NCI-H1417 treated with DMSO at 0.1 percent for 48 hours (cell line): ENCODE measurements at regions not wholly inside any gene's neighbourhood (a gene's known extent, or its start where the extent isn't known, plus 50 kb on each side); places are given as distances from the start of the nearest gene placed in this dataset.

Source experiments
- DNase-seq: peaks from one replicate; lab custom pipeline; 2025; lab: John Stamatoyannopoulos, UW

GRCh38 chr4:23333946-23334878, 555.6 kb downstream of the PPARGC1A start:
- no peak for DNase-seq

DNA sequence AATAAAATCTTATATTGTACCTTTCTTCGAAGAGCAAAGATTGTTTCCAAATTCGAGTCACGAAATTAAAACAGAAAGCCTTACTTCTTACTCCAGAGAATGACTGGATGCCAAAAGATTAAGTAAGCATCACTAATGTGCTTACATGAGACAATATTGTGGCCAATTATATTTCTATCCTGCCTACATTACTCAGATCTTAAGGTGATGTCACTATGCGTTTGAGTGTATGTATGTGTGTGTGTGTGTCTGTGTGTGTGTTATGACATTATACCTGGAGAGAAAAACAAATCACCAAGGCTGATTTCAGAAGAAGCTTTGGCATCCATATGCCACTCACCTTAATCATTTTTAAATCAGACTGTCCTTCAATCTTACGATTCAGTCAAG, 556.3 kb downstream of the PPARGC1A start:
- no peak for DNase-seq

DNA sequence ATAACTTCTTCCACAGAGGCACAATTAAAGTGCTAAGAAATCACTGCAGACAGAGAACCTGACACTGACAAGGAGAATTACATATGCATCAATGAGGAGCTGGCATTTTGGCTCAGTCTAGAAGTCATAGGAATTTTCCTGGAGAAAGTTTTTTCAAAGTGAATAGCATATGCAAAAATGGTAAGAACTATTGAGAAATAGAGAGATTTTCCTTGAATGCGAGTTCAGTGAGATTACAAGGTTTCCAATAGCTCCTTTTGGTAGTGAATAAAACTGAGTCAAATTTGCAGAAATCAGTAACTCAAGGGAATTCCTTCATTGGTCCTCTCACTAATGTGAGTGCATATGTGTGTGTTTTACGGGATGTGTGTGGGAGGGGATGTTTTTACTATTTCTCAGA, 557.5 kb downstream of the PPARGC1A start:
- no peak for DNase-seq

DNA sequence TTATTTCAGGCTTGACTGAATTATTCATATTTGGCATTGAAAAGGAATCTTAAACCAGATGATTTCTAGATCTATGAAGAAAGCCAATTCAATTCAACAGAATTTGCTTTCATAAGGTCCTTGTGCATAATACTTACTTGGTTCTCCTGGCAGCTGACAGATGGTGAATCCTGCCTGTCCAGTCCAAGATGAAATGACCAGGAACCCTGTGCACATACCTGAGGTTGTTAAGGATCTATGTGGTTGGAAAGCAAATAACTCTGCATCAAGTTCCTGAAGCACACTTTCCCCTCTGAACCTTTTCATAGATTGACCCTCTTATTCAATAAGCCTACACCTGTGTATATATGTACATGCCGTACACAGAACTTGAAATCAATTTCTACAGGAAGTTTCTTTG, 562.7 kb downstream of the PPARGC1A start:
- DNase-seq = no peak

GRCh38 chr4:23324021-23324690, 565.7 kb downstream of the PPARGC1A start:
- DNase-seq = no peak

DNA sequence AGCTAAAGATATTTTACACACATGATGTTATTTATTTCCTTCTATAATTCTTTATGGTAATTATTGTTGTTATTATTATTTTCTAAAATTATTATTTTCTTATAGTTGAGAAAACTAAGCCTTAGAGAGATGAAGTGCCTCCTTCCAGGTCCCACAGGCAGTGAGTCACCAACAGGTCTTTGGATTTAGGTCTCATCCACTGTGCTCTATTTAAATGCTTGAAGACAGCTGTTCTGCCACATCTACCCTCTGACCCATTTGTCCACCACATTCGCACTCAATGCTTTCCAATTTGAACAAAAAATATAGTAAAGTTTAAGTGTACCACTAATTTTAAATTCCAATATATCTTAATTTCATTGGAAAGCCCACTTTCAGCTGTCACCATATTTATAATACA, 566.4 kb downstream of the PPARGC1A start:
- no peak for DNase-seq

DNA sequence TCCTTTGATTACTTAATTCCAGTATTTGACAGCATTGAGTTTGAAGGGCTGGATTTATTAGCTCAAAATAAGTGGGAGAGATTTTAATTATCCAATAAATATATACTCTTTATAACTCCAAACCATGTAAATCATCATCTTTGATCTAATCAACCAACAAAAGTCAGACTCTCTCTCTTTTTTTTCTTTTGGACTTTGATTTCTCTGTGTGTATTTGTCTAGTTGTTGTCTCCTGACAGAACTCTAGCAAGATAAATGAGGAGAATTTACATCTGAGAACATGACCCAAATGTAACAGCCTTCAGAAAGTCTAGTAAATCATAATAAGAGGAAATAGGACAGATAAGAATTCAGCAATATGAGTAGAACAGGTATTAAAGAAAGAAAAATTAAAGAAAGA, 567.1 kb downstream of the PPARGC1A start:
- DNase-seq = no peak

GRCh38 chr4:23320931-23321587, 568.8 kb downstream of the PPARGC1A start:
- DNase-seq = no peak

DNA sequence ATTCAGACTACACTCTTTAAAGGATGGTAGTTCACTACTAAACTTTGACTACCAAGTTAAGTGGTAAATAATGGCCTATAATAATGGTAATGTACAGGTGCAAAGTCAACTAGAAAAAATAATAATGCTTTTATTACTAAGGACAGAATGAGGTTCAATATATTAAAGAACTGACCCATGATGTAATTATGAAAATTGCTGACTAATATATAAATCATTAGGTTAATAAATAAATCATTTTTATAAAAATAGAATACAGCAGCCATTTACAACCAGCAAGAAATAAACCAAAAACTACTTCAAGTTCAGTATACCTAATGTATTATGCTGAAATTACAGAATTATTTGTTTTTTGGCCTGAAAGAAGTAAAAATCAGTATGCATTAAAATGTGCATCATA, 577.2 kb downstream of the PPARGC1A start:
- no peak for DNase-seq

- no peak for DNase-seq
Measured at GRCh38 chr4:23311983-23312382, 577.9 kb downstream of the PPARGC1A start.

DNA sequence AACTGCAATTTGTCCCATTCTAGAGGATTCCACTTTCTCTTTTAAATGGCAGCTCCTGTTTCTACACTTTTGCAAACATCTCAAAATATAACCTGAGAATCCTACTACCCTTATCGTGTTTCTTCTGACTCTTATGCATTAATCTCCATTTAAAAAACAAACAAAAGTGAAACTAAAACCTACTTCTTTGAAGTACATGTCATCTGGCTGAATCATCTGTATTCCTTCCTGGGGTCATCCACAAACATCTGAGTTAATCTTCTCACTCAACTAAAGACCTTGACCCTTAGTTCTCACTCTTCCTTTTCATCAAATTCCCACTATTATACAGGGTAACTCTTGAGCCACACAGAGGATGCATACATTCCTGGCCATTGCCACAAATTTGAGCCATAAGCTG, 584.8 kb downstream of the PPARGC1A start:
- no peak for DNase-seq

DNA sequence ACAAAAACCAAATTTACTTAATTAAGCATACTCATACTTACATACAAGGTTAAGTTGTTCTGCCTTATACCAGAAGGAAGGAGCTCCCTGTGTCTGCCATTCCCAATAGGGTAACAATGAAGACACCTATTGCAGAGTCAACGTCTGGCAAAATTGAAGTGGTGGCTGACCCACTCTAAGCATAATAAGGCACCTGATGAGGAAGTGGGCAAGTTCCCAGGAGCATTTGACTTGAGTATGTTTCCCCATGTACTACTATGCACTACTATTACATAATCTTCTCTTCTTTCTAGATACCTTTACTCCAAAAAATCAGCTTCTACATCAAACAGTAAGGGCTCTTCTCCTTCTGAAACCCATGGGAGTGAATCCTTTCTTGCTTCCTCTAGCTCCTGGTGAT, 591.5 kb downstream of the PPARGC1A start:
- no peak for DNase-seq

GRCh38 chr4:23297327-23297726, 592.5 kb downstream of the PPARGC1A start:
- no peak for DNase-seq

GRCh38 chr4:23291139-23291538, 598.4 kb downstream of the GBA3 start:
- DNase-seq = no peak

GRCh38 chr4:23290656-23291055, 597.9 kb downstream of the GBA3 start:
- DNase-seq = no peak

GRCh38 chr4:23279377-23279986, 586.7 kb downstream of the GBA3 start:
- DNase-seq = no peak

DNA sequence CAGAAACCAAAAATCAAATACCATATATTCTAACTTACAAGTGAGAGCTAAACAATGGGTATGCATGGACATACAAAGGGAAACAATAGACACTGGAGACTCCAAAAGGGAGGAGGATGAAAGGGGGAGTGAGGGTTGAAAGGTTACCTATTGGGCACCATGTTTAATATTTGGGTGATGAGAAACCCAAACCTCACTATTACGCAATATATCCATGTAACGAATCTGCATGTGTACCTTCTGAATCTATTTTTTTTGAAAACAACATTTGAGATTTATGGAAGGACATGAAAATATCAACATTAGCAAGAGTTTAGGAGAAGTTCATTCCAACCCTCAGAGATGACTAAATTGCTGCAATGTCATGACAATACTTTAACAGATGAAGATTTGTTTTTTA, 586.1 kb downstream of the GBA3 start:
- no peak for DNase-seq

DNA sequence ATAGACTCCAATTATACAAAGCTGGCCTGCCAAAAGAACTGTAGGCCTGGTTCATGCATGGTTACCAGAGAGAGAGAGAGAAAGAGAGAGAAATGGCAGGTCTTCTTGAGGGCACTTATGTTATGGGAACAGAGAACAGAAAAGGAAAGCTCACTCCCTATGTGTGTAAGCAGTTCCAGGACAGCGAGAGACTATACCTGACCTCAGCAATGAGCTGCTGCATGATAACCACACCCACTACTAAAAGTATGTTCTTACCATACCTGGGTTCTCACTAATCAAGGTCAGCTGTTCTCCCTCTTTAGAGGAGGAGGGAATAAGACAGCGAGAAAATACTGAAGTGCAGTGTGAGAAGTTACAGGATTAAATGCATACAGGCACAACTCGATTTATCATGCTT, 583.3 kb downstream of the GBA3 start:
- no peak for DNase-seq

DNA sequence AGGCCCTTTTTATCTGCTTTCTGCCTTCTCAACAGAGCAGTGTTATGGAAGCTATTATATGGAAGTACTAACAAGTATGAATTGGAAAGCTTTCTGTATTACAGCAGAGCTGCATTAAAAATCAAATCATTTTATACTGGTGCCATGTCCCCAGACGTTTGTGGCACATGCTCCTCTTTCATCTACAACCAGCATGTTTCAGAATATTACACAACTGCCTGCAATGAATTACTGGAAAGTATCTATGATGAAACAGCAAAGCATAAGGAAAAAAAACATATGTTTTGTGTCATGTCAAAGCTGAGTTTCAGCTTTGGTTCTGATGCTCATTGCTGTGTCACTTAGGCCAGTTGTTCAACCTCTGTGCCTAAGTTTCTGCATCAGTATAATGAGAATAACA, 576.8 kb downstream of the GBA3 start:
- no peak for DNase-seq

DNA sequence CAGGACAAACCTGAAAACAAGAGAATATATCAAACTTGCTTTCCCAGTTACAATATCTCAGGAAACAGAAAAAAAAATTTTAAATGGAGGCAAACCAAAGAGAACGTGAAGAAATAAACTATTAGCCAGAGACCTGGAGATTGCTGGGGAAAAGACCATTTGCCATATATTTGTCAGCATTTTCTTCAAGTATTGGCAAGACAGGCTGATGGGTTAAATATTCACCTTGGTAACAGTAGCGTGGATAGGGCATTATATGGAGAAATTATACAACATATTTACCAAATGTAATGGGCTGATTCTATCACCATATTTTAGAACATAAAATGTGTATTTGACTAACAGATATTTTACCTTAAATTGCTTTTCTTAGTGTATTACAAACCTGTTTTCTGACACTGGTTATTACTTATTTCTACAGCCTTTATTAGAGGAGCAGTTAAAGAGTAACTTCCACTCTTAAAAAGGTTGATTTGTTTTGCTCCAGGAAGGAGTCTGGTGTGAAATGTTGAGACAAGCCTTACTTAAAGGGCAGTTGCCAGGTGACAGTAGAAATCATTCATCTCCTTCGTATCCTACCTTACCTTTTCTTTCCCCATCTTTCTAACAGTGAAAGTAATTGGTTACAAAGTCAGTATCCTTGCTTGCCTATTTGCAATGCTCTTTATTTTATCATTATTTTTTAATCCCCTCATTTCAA, 575.5 kb downstream of the GBA3 start:
- DNase-seq = peak; percentile 62

DNA sequence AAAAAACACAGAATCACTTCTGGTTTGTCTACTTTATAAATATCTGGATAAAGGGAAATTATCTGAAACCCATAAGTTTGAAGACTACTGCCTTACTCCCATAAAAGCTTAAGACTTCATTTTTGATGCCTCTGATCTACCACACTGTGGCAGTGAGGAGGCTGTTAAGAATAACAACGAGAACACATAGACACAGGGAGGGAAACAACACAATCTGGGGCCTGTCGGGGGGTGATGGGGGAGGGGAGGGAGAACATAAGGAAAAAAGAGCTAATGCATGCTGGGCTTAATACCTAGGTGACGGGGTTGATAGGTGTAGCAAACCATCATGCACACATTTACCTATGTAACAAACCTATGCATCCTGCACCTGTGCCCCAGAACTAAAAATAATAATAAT, 573.7 kb downstream of the GBA3 start:
- DNase-seq = no peak

DNA sequence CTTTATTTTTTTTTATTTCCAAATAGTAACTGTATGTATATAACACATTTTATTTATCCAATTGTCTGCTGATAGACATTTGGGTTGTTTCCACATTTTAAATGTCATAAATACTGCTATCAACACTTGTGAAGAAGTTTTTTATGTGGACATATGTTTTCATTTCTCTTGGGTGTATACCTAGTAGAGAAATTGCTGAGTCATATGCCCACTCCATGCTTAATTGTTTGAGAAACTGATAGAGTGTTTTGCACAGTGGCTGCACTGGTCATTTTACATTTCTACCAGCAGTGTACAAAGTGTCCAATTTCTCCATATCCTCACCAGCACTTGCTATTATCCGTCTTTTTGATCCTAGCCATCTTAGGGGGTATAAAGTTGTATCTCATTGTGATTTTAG, 567.8 kb downstream of the GBA3 start:
- no peak for DNase-seq
